ENCODE measurements at regions not wholly inside any gene's neighbourhood (a gene's known extent, or its start where the extent isn't known, plus 50 kb on each side); places are given as distances from the start of the nearest gene placed in this dataset.
"Not testable (repeated sequence)": the region's sequence is repeated elsewhere in the genome, so short reads cannot be mapped to it uniquely, and the experiment has no call there.

GRCh38 chrX:88136328-88136727, 610.7 kb upstream of the CPXCR1 start:
- Histone ChIP-seq H3K4me1 (no peaks in the 10 kb centered on the region), H3K9me3 (replicated peaks) (no peaks in the 10 kb centered on the region), H3K4me3 (no peak overlapping the region), H3K27me3 (ENCODE audit: low read depth) (no peaks in the 10 kb centered on the region), H3K36me3 (no peaks in the 10 kb centered on the region), H3K27ac (replicated peaks) (no peak overlapping the region)
- no peak for TF ChIP-seq CTCF (IDR thresholded peaks at IDR 0.05; ENCODE audit: borderline replicate concordance)
- DNase-seq, result no peak
- intact Hi-C loops (cut with micrococcal nuclease), result no loop called here

- Histone ChIP-seq H3K36me3 (no peaks in the 10 kb centered on the region), H3K27me3 (ENCODE audit: low read depth) (no peaks in the 10 kb centered on the region), H3K9me3 (replicated peaks) (no peaks in the 10 kb centered on the region), H3K4me1 (no peaks in the 10 kb centered on the region), H3K27ac (replicated peaks) (no peak overlapping the region), H3K4me3 (no peak overlapping the region)
- intact Hi-C loops (cut with micrococcal nuclease), result no loop called here
- no peak for TF ChIP-seq CTCF (IDR thresholded peaks at IDR 0.05; ENCODE audit: borderline replicate concordance)
- no peak for DNase-seq
Observed at GRCh38 chrX:88146577-88146976, 600.4 kb upstream of the CPXCR1 start.

- no peak overlapping the region for H3K27ac ChIP-seq (replicated peaks)
- no peaks in the 10 kb centered on the region for H3K36me3 ChIP-seq
- no peak for DNase-seq
- intact Hi-C loops (cut with micrococcal nuclease), result no loop called here
- no peaks in the 10 kb centered on the region for H3K4me1 ChIP-seq
- no peaks in the 10 kb centered on the region for H3K27me3 ChIP-seq (ENCODE audit: low read depth)
- TF ChIP-seq CTCF (IDR thresholded peaks at IDR 0.05; ENCODE audit: borderline replicate concordance), result no peak
- peaks cover 5% of the 10 kb centered on the region for H3K9me3 ChIP-seq (replicated peaks)
- no peak overlapping the region for H3K4me3 ChIP-seq
Observed at GRCh38 chrX:88170553-88170952, 576.5 kb upstream of the CPXCR1 start.

GRCh38 chrX:88173932-88174440, 573.0 kb upstream of the CPXCR1 start:
- H3K4me3 ChIP-seq; H3K27me3 ChIP-seq (ENCODE audit: low read depth); H3K4me1 ChIP-seq; H3K27ac ChIP-seq (replicated peaks); intact Hi-C loops (cut with micrococcal nuclease); H3K9me3 ChIP-seq (replicated peaks); H3K36me3 ChIP-seq; DNase-seq: not testable (repeated sequence)

- no peaks in the 10 kb centered on the region for H3K9me3 ChIP-seq (replicated peaks)
- H3K27ac ChIP-seq (replicated peaks), result no peak overlapping the region
- DNase-seq, result no peak
- intact Hi-C loops (cut with micrococcal nuclease), result no loop called here
- no peaks in the 10 kb centered on the region for H3K4me1 ChIP-seq
- H3K36me3 ChIP-seq, result no peaks in the 10 kb centered on the region
- no peak overlapping the region for H3K4me3 ChIP-seq
- H3K27me3 ChIP-seq (ENCODE audit: low read depth), result no peaks in the 10 kb centered on the region
- TF ChIP-seq CTCF (IDR thresholded peaks at IDR 0.05; ENCODE audit: borderline replicate concordance), result no peak
Observed at GRCh38 chrX:88202149-88202548, 544.9 kb upstream of the CPXCR1 start.

GRCh38 chrX:88244066-88244465, 503.0 kb upstream of the CPXCR1 start:
- no peak for DNase-seq
- no peaks in the 10 kb centered on the region for H3K27me3 ChIP-seq (ENCODE audit: low read depth)
- H3K36me3 ChIP-seq, result no peaks in the 10 kb centered on the region
- no peak overlapping the region for H3K4me3 ChIP-seq
- H3K27ac ChIP-seq (replicated peaks), result no peak overlapping the region
- intact Hi-C loops (cut with micrococcal nuclease), result no loop called here
- no peak for TF ChIP-seq CTCF (IDR thresholded peaks at IDR 0.05; ENCODE audit: borderline replicate concordance)
- H3K9me3 ChIP-seq (replicated peaks), result no peaks in the 10 kb centered on the region
- H3K4me1 ChIP-seq, result no peaks in the 10 kb centered on the region
